Keratinocyte (primary cell): ENCODE measurements at regions not wholly inside any gene's neighbourhood (a gene's known extent, or its start where the extent isn't known, plus 50 kb on each side); places are given as distances from the start of the nearest gene placed in this dataset.

Experiments
- EZH2 ChIP-seq: IDR thresholded peaks from one replicate; pipeline ENCODE4 v1.6.1; 2012; ENCODE audit warnings: inconsistent platforms, mild to moderate bottlenecking, low read length, moderate library complexity
- TF ChIP-seq, protein P1 (sequence below), 3 experiments: IDR thresholded peaks in 1 of 3; conservative IDR thresholded peaks in 1 of 3; optimal IDR thresholded peaks in 1 of 3; 2 replicates in 2 of 3; 3 replicates in 1 of 3; pipeline versions ENCODE3 to v1.5.1; 2011; ENCODE audit warnings: low read length in 3 of 3, mild to moderate bottlenecking in 3 of 3, moderate library complexity in 2 of 3, control low read depth in 1 of 3, inconsistent platforms in 1 of 3; ENCODE audit not compliant: insufficient read depth in 2 of 3; ENCODE audit errors: extremely low read depth in 1 of 3

GRCh38 chr5:13249854-13250253 is 694.6 kb downstream of the DNAH5 start:
- TF ChIP-seq, protein P1, sequence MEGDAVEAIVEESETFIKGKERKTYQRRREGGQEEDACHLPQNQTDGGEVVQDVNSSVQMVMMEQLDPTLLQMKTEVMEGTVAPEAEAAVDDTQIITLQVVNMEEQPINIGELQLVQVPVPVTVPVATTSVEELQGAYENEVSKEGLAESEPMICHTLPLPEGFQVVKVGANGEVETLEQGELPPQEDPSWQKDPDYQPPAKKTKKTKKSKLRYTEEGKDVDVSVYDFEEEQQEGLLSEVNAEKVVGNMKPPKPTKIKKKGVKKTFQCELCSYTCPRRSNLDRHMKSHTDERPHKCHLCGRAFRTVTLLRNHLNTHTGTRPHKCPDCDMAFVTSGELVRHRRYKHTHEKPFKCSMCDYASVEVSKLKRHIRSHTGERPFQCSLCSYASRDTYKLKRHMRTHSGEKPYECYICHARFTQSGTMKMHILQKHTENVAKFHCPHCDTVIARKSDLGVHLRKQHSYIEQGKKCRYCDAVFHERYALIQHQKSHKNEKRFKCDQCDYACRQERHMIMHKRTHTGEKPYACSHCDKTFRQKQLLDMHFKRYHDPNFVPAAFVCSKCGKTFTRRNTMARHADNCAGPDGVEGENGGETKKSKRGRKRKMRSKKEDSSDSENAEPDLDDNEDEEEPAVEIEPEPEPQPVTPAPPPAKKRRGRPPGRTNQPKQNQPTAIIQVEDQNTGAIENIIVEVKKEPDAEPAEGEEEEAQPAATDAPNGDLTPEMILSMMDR (optimal IDR thresholded peaks at IDR 0.05 in 1 of 3, IDR thresholded peaks at IDR 0.05 in 1 of 3, conservative IDR thresholded peaks at IDR 0.05 in 1 of 3; ENCODE audit: extremely low read depth in 1 of 3, insufficient read depth in 2 of 3, low read length in 3 of 3): no peak
- no peak for TF ChIP-seq EZH2
